ENCODE measurements at regions not wholly inside any gene's neighbourhood (a gene's known extent, or its start where the extent isn't known, plus 50 kb on each side); places are given as distances from the start of the nearest gene placed in this dataset.

DNA sequence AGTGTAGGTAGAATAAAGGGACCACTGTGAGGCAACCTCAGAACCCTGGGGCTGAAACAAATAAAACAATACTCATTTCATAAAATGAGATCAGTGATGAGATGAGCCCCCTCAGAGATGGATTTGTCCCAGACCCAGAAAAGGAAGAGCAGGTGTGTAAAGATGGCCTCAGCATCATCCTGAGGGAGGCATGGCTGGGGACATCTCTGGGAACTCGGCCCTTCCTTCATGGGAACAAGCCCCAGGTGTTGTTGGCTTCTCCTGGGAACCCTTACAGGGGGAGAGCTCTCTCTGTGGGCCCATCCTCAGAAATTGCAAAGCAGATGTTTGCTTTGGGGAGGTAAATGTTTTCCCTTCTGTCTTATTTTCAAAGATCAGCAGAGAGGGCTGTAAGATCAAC is 133.2 kb upstream of the USP24 start:
- Histone ChIP-seq H4K20me1 (ENCODE audit: control insufficient read depth, insufficient read depth, insufficient read length) (no peaks in the 10 kb centered on the region), H2AK5ac (ENCODE audit: insufficient read length, low read length) (no peak overlapping the region), H3K9me3 (ENCODE audit: control insufficient read depth, low read depth, low read length) (no peaks in the 10 kb centered on the region), H2BK20ac (ENCODE audit: low read depth, low read length, poor library complexity, severe bottlenecking) (no peak overlapping the region), H3K23me2 (ENCODE audit: insufficient read length, low read depth, low read length, poor library complexity, severe bottlenecking) (no peaks in the 10 kb centered on the region), H2BK12ac (ENCODE audit: insufficient read length, low read depth, low read length) (no peak overlapping the region), H3K4ac (ENCODE audit: low read depth, low read length) (no peak overlapping the region), H3K79me1 (ENCODE audit: insufficient read depth, low read depth, low read length, poor library complexity, severe bottlenecking) (no peaks in the 10 kb centered on the region), H3K9ac (ENCODE audit: extremely low read depth, insufficient read length, low read length) (no peak overlapping the region), H3K14ac (ENCODE audit: insufficient read depth, low read length) (no peak overlapping the region), H3K4me1 (ENCODE audit: insufficient read depth, low read length) (no peaks in the 10 kb centered on the region), H2BK120ac (ENCODE audit: low read depth, low read length, poor library complexity, severe bottlenecking) (no peak overlapping the region), H3K79me2 (ENCODE audit: insufficient read depth, low read length) (no peaks in the 10 kb centered on the region), H3K4me2 (ENCODE audit: insufficient read depth, insufficient read length, low read length) (no peak overlapping the region), H3K23ac (ENCODE audit: insufficient read length, low read depth, low read length) (no peak overlapping the region), H4K8ac (replicated peaks; ENCODE audit: insufficient read length, low read depth, low read length) (no peak overlapping the region), H3T11ph (ENCODE audit: low read length) (no peak overlapping the region), H4K91ac (ENCODE audit: insufficient read length, low read depth, low read length) (no peak overlapping the region), H2BK15ac (ENCODE audit: low read depth, low read length) (no peak overlapping the region), H2BK5ac (ENCODE audit: insufficient read length, low read length) (no peak overlapping the region), H4K5ac (ENCODE audit: insufficient read length, low read depth, low read length) (no peak overlapping the region), H3K27me3 (ENCODE audit: insufficient read depth, low read length) (no peaks in the 10 kb centered on the region), H2AFZ (ENCODE audit: low read length) (no peak overlapping the region), H3K56ac (ENCODE audit: insufficient read length, low read depth, low read length) (no peak overlapping the region), H3K18ac (ENCODE audit: insufficient read length, low read depth, low read length) (no peak overlapping the region), H3K27ac (ENCODE audit: insufficient read length, low read depth, low read length) (no peak overlapping the region)
- Mint-ChIP-seq H3K36me3 (ENCODE audit: insufficient read depth in 1 of 3, low read depth in 3 of 3) (0 out of 7 replicates have a peak, but pooled peaks cover 0 to 2% (median 0%) of the 10 kb centered on the region in 3 experiments), H3K4me3 (no peak overlapping the region), H3K4me1 (no peaks in the 10 kb centered on the region), H3K27ac (peak overlapping the region in 1 of 3 experiments; percentile 89; a peak in 1 of 7 replicates), H3K9me3 (no peaks in the 10 kb centered on the region), H3K27me3 (ENCODE audit: low read depth) (peaks cover 8% of the 10 kb centered on the region)
- TF ChIP-seq, protein P1, sequence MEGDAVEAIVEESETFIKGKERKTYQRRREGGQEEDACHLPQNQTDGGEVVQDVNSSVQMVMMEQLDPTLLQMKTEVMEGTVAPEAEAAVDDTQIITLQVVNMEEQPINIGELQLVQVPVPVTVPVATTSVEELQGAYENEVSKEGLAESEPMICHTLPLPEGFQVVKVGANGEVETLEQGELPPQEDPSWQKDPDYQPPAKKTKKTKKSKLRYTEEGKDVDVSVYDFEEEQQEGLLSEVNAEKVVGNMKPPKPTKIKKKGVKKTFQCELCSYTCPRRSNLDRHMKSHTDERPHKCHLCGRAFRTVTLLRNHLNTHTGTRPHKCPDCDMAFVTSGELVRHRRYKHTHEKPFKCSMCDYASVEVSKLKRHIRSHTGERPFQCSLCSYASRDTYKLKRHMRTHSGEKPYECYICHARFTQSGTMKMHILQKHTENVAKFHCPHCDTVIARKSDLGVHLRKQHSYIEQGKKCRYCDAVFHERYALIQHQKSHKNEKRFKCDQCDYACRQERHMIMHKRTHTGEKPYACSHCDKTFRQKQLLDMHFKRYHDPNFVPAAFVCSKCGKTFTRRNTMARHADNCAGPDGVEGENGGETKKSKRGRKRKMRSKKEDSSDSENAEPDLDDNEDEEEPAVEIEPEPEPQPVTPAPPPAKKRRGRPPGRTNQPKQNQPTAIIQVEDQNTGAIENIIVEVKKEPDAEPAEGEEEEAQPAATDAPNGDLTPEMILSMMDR (conservative IDR thresholded peaks at IDR 0.05): no peak
- WGBS (ENCODE audit: extremely low coverage, insufficient read length, low lambda C conversion rate): no CpG with 5 or more reads among the region's 1 CpG
- no peak for DNase-seq

Data from H9 (cell line).